Fibroblast of lung (primary cell): ENCODE measurements at regions not wholly inside any gene's neighbourhood (a gene's known extent, or its start where the extent isn't known, plus 50 kb on each side); places are given as distances from the start of the nearest gene placed in this dataset.

Source experiments
- CTCF ChIP-seq, 2 donors: IDR thresholded peaks in 1 of 2; conservative IDR thresholded peaks in 1 of 2; 1 replicate in 1 of 2; 2 replicates in 1 of 2; pipeline ENCODE4 v1.5.1; 2011 to 2012; ENCODE audit warnings: low read length in 2 of 2, control low read depth in 1 of 2, inconsistent platforms in 1 of 2, low read depth in 1 of 2, mild to moderate bottlenecking in 1 of 2
- EZH2 ChIP-seq: IDR thresholded peaks from 2 replicates; pipeline ENCODE4 v1.5.1; 2012; ENCODE audit warnings: low read length, control low read depth, mild to moderate bottlenecking; ENCODE audit errors: missing control alignments

- TF ChIP-seq CTCF (conservative IDR thresholded peaks at IDR 0.05 in 1 of 2, IDR thresholded peaks at IDR 0.05 in 1 of 2; ENCODE audit: low read depth in 1 of 2, low read length in 2 of 2) (no peak), EZH2 (no peak)
These were observed 507.2 kb downstream of the LTN1 start for GRCh38 chr21:28485301-28486022.
